K562 (cell line): ENCODE measurements at regions not wholly inside any gene's neighbourhood (a gene's known extent, or its start where the extent isn't known, plus 50 kb on each side); places are given as distances from the start of the nearest gene placed in this dataset.

ENCODE experiments used
- ATAC-seq: fragments of 200-7000 bp; cut with Tn5 transposase; 3 replicates; pipeline ENCODE4 v1.9.1; 2020; ENCODE audit warnings: moderate library complexity
- BruUV-seq: library from RNA; stranded (reverse); fragments of 400-500 nt; replicated peaks from 2 replicates; lab custom pipeline; 2021; lab: Mats Ljungman, UMichigan
- CTCF ChIA-PET: fragments of 300-600 bp; formaldehyde crosslinking; extraction: SDS; loops from one replicate; lab custom pipeline; 2021; ENCODE audit warnings: low intra/inter-chr PET ratio; lab: Yijun Ruan, JAX
- POLR2A ChIA-PET: fragments of 300-600, 350-650 bp; sonication (Branson Sonifier 250); formaldehyde crosslinking; extraction: SDS; loops from one replicate; lab custom pipeline; 2021; ENCODE audit warnings: antibody characterized with exemption, inconsistent platforms; lab: Yijun Ruan, JAX
- DNase-seq, 4 experiments: peaks; one replicate each; pipeline versions ENCODE4 v3.0.0 to v3.0.0-alpha.2; 2011 to 2018; ENCODE audit warnings: low spot score in 3 of 4, mixed read lengths in 3 of 4; ENCODE audit errors: extremely low read depth in 1 of 4
- FAIRE-seq: peaks from 2 replicates; lab custom pipeline; 2011; peaks lifted over from hg19 to GRCh38; lab: Jason Lieb, UNC
- H2AFZ ChIP-seq: 2 replicates; pipeline ENCODE4 v1.6.0; 2011; ENCODE audit warnings: low read depth, low read length, control low read depth, inconsistent platforms
- H3K27ac ChIP-seq: fragments of 200-600 bp; 3 replicates; pipeline ENCODE4 v1.8.0; 2011; ENCODE audit warnings: low read depth, mild to moderate bottlenecking, control low read depth, inconsistent platforms, low read length, moderate library complexity, mixed read lengths; ENCODE audit errors: extremely low read depth
- H3K27me3 ChIP-seq, 2 experiments: fragments of 300-600 bp in 1 of 2; 2 replicates in 1 of 2; 3 replicates in 1 of 2; pipeline versions ENCODE4 v1.6.0 to v1.8.0; 2011; ENCODE audit warnings: inconsistent platforms in 2 of 2, low read length in 2 of 2, mild to moderate bottlenecking in 1 of 2, mixed read lengths in 1 of 2, moderate library complexity in 1 of 2; ENCODE audit not compliant: control insufficient read depth in 2 of 2, insufficient read depth in 2 of 2
- H3K36me3 ChIP-seq: fragments of 300-600 bp; 3 replicates; pipeline ENCODE4 v1.8.0; 2011; ENCODE audit warnings: mild to moderate bottlenecking, low read length, inconsistent platforms; ENCODE audit not compliant: control insufficient read depth, insufficient read depth
- H3K4me1 ChIP-seq, 2 experiments: fragments of 200-600 bp in 1 of 2; replicated peaks in 1 of 2; 2 replicates in 1 of 2; 3 replicates in 1 of 2; pipeline versions ENCODE4 v1.5.1 to v1.8.0; 2011; ENCODE audit warnings: inconsistent platforms in 2 of 2, low read length in 2 of 2, mild to moderate bottlenecking in 1 of 2, mixed read lengths in 1 of 2, moderate library complexity in 1 of 2; ENCODE audit not compliant: control insufficient read depth in 2 of 2, insufficient read depth in 2 of 2
- H3K4me2 ChIP-seq: 2 replicates; pipeline ENCODE4 v1.6.1; 2011; ENCODE audit warnings: low read length, control low read depth, inconsistent platforms, mixed read lengths; ENCODE audit not compliant: insufficient read depth
- H3K4me3 ChIP-seq: fragments of 200-600 bp; sonication (generic), shearing (Covaris generic); 2 replicates; pipeline ENCODE4 v1.5.1; 2016; ENCODE audit warnings: control low read depth, inconsistent platforms
- H3K79me2 ChIP-seq: fragments of 200-600 bp; 3 replicates; pipeline ENCODE4 v1.8.0; 2011; ENCODE audit warnings: low read length, inconsistent platforms; ENCODE audit not compliant: control insufficient read depth, insufficient read depth
- H3K9ac ChIP-seq, 2 experiments: 2 replicates each; pipeline versions ENCODE4 v1.6.0 to v1.6.1; 2011; ENCODE audit warnings: low read depth in 2 of 2, low read length in 2 of 2, control low read depth in 1 of 2, inconsistent platforms in 1 of 2, mild to moderate bottlenecking in 1 of 2, mixed read lengths in 1 of 2; ENCODE audit not compliant: insufficient read depth in 1 of 2
- H3K9me1 ChIP-seq: one replicate; pipeline ENCODE4 v1.6.0; 2011; ENCODE audit warnings: inconsistent platforms, mild to moderate bottlenecking, low read length, moderate library complexity; ENCODE audit not compliant: control insufficient read depth, insufficient read depth
- H3K9me3 ChIP-seq: replicated peaks from 2 replicates; pipeline ENCODE4 v1.5.1; 2011; ENCODE audit warnings: low read depth, low read length, inconsistent platforms; ENCODE audit not compliant: control insufficient read depth, insufficient read depth
- H4K20me1 ChIP-seq: replicated peaks from 2 replicates; pipeline ENCODE4 v1.6.1; 2011; ENCODE audit warnings: low read length, inconsistent platforms, mixed read lengths; ENCODE audit not compliant: control insufficient read depth, insufficient read depth
- ATF1 ChIP-seq, 2 experiments: fragments of 450-650 bp in 1 of 2; IDR thresholded peaks; 2 replicates each; pipeline ENCODE4 v1.6.1; 2016; ENCODE audit warnings: missing compliant biosample characterization in 1 of 2, missing genetic modification characterization in 1 of 2
- ATF2 ChIP-seq: sonication (generic); formaldehyde crosslinking; IDR thresholded peaks from 2 replicates; pipeline ENCODE4 v1.8.1; 2022; ENCODE audit warnings: missing genetic modification reagents
- BHLHE40 ChIP-seq: IDR thresholded peaks from 2 replicates; pipeline ENCODE4 v1.6.1; 2011; ENCODE audit warnings: low read length, improper control_type of control experiment
- DLX4 ChIP-seq: fragments of 250-450 bp; sonication (Bioruptor Pico); IDR thresholded peaks from 2 replicates; pipeline ENCODE4 v1.6.1; 2021; ENCODE audit warnings: mild to moderate bottlenecking
- E2F6 ChIP-seq, 2 experiments: IDR thresholded peaks; 2 replicates each; pipeline ENCODE4 v1.6.1; 2011; ENCODE audit warnings: borderline replicate concordance in 1 of 2, control low read depth in 1 of 2, low read depth in 1 of 2, low read length in 1 of 2, mild to moderate bottlenecking in 1 of 2, mixed read lengths in 1 of 2, moderate library complexity in 1 of 2; ENCODE audit not compliant: insufficient read depth in 1 of 2, insufficient read length in 1 of 2, poor library complexity in 1 of 2, severe bottlenecking in 1 of 2; ENCODE audit errors: extremely low read depth in 1 of 2
- PCBP2 ChIP-seq: fragments of 200-400 bp; formaldehyde crosslinking; IDR thresholded peaks from 2 replicates; pipeline ENCODE4 v1.6.1; 2018; ENCODE audit warnings: low read length, low read depth, mild to moderate bottlenecking, moderate library complexity; ENCODE audit not compliant: poor library complexity, severe bottlenecking
- PRMT5 ChIP-seq: sonication (generic); formaldehyde crosslinking; IDR thresholded peaks from 2 replicates; pipeline ENCODE4 v1.5.0; 2020; ENCODE audit warnings: missing genetic modification reagents
- ZBED1 ChIP-seq: IDR thresholded peaks from 2 replicates; pipeline ENCODE4 v1.6.1; 2014
- ZFP1 ChIP-seq: fragments of 450-650 bp; formaldehyde crosslinking; IDR thresholded peaks from 2 replicates; pipeline ENCODE4 v1.4.0; 2020; ENCODE audit warnings: mild to moderate bottlenecking, mixed read lengths
- ZNF408 ChIP-seq: fragments of 250-450 bp; sonication (Bioruptor Pico); IDR thresholded peaks from 2 replicates; pipeline ENCODE4 v1.4.0; 2020; ENCODE audit warnings: low read depth, mild to moderate bottlenecking, moderate library complexity
- ZNF57 ChIP-seq: fragments of 450-650 bp; formaldehyde crosslinking; IDR thresholded peaks from 2 replicates; pipeline ENCODE4 v1.4.0; 2020; ENCODE audit warnings: mild to moderate bottlenecking, moderate library complexity
- ZNF77 ChIP-seq: fragments of 250-450 bp; sonication (Bioruptor Pico); IDR thresholded peaks from 2 replicates; pipeline ENCODE4 v1.5.0; 2020
- WGBS: fragments of 100-300 bp; shearing (Covaris generic); methylation state at CpG from one replicate; pipeline ENCODE4 v1.1.6; 2016; ENCODE audit warnings: low coverage, mixed read lengths; ENCODE audit not compliant: insufficient coverage; ENCODE audit errors: missing lambda C conversion rate; 5-methylcytosine and 5-hydroxymethylcytosine counted together
- in situ Hi-C: fragments of 300-500 bp; cut with MboI; formaldehyde crosslinking; loops from 4 replicates; pipeline ENCODE4 v1.15.0; 2018; ENCODE audit warnings: inconsistent platforms, mixed read lengths
- intact Hi-C: fragments of 100-400 bp; cut with micrococcal nuclease; formaldehyde crosslinking; loops from 2 replicates; pipeline ENCODE4 v1.14.2; 2022
- TF ChIP-seq, protein P1 (sequence below): fragments of 450-650 bp; IDR thresholded peaks from 2 replicates; pipeline ENCODE4 v1.6.1; 2016; ENCODE audit warnings: low read depth

DNA sequence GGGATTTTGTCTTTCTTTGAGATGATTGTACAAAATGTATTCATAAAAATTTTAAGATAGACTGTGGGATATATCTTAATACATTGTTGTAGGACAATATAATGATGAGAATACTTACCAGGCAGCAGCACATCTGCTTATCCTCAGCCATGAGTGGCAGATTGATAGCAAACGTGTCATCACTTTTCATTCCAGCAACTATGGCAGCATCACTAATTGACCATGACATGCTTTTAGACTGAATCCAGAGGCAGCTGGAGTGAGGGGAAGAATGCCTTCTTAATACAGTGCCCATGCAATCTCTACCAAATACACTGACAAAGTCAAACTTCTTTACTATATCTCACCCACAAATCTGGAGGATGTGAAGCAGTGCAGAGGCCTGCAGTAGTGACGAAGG is 755.2 kb upstream of the RAG2 start:
- BruUV-seq: no TSS peak
- Histone ChIP-seq H3K4me3 (no peak overlapping the region), H3K27ac (no peak overlapping the region), H3K9me3 (peaks cover 3% of the 10 kb centered on the region), H3K36me3 (no peaks in the 10 kb centered on the region), H3K27me3 (no peaks in the 10 kb centered on the region), H3K4me2 (no peak overlapping the region), H3K79me2 (no peaks in the 10 kb centered on the region), H3K9ac (no peak overlapping the region), H3K9me1 (no peaks in the 10 kb centered on the region), H2AFZ (no peak overlapping the region), H3K4me1 (no peaks in the 10 kb centered on the region), H4K20me1 (no peaks in the 10 kb centered on the region)
- in situ Hi-C loops (no loop called here), intact Hi-C loops (no loop called here)
- DNase-seq (no peak), ATAC-seq (no peak), FAIRE-seq (no peak)
- POLR2A ChIA-PET: no interaction called here
- 4% methylated on average over 2 of the region's 2 CpGs for WGBS
- CTCF ChIA-PET: no interaction called here
- TF ChIP-seq PRMT5 (no peak), ZBED1 (no peak), ATF2 (CRISPR knock-in tag) (no peak), ZFP1 (CRISPR knock-in tag) (no peak), BHLHE40 (no peak), ZNF57 (no peak), ATF1 (CRISPR knock-in tag; IDR thresholded peaks at IDR 0.05) (no peak), ATF1 (tag; IDR thresholded peaks at IDR 0.05) (no peak), ZNF408 (CRISPR knock-in tag) (no peak), PCBP2 (no peak), DLX4 (CRISPR knock-in tag) (no peak), E2F6 (IDR thresholded peaks at IDR 0.05; ENCODE audit: borderline replicate concordance in 1 of 2, extremely low read depth in 1 of 2, insufficient read depth in 1 of 2, insufficient read length in 1 of 2, low read depth in 1 of 2, low read length in 1 of 2, poor library complexity in 1 of 2, severe bottlenecking in 1 of 2) (no peak), ZNF77 (CRISPR knock-in tag) (no peak)
- TF ChIP-seq, protein P1, sequence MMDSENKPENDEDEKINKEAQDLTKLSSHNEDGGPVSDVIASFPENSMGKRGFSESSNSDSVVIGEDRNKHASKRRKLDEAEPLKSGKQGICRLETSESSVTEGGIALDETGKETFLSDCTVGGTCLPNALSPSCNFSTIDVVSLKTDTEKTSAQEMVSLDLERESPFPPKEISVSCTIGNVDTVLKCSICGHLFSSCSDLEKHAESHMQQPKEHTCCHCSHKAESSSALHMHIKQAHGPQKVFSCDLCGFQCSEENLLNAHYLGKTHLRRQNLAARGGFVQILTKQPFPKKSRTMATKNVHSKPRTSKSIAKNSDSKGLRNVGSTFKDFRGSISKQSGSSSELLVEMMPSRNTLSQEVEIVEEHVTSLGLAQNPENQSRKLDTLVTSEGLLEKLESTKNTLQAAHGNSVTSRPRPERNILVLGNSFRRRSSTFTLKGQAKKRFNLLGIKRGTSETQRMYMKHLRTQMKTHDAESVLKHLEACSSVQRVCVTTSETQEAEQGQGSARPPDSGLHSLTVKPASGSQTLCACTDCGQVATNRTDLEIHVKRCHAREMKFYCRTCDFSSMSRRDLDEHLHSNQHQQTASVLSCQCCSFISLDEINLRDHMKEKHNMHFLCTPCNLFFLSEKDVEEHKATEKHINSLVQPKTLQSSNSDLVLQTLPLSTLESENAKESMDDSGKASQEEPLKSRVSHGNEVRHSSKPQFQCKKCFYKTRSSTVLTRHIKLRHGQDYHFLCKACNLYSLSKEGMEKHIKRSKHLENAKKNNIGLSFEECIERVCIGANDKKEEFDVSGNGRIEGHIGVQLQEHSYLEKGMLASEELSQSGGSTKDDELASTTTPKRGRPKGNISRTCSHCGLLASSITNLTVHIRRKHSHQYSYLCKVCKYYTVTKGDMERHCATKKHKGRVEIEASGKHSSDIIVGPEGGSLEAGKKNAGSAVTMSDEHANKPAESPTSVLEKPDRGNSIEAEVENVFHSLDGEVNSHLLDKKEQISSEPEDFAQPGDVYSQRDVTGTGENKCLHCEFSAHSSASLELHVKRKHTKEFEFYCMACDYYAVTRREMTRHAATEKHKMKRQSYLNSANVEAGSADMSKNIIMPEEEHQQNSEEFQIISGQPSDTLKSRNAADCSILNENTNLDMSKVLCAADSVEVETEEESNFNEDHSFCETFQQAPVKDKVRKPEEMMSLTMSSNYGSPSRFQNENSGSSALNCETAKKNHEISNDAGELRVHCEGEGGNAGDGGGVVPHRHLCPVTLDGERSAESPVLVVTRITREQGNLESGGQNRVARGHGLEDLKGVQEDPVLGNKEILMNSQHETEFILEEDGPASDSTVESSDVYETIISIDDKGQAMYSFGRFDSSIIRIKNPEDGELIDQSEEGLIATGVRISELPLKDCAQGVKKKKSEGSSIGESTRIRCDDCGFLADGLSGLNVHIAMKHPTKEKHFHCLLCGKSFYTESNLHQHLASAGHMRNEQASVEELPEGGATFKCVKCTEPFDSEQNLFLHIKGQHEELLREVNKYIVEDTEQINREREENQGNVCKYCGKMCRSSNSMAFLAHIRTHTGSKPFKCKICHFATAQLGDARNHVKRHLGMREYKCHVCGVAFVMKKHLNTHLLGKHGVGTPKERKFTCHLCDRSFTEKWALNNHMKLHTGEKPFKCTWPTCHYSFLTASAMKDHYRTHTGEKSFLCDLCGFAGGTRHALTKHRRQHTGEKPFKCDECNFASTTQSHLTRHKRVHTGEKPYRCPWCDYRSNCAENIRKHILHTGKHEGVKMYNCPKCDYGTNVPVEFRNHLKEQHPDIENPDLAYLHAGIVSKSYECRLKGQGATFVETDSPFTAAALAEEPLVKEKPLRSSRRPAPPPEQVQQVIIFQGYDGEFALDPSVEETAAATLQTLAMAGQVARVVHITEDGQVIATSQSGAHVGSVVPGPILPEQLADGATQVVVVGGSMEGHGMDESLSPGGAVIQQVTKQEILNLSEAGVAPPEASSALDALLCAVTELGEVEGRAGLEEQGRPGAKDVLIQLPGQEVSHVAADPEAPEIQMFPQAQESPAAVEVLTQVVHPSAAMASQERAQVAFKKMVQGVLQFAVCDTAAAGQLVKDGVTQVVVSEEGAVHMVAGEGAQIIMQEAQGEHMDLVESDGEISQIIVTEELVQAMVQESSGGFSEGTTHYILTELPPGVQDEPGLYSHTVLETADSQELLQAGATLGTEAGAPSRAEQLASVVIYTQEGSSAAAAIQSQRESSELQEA: no peak
